GM06990 (cell line): ENCODE measurements at regions not wholly inside any gene's neighbourhood (a gene's known extent, or its start where the extent isn't known, plus 50 kb on each side); places are given as distances from the start of the nearest gene placed in this dataset.

Experiments
- DNase-seq: peaks from one replicate; pipeline ENCODE4 v3.0.0-alpha.2; 2011; ENCODE audit not compliant: insufficient read length; ENCODE audit errors: extremely low read depth
- H3K27me3 ChIP-seq: replicated peaks from 2 replicates; pipeline ENCODE4 v1.6.0; 2011; ENCODE audit warnings: low read length; ENCODE audit not compliant: control insufficient read depth, insufficient read depth
- H3K36me3 ChIP-seq: 2 replicates; pipeline ENCODE4 v1.5.1; 2011; ENCODE audit warnings: low read length; ENCODE audit not compliant: control insufficient read depth, insufficient read depth
- H3K4me3 ChIP-seq: replicated peaks from 2 replicates; pipeline ENCODE4 v1.5.1; 2011; ENCODE audit warnings: low read depth, mild to moderate bottlenecking, control low read depth, low read length
- TF ChIP-seq, protein P1 (sequence below): IDR thresholded peaks from 2 replicates; pipeline ENCODE4 v1.5.1; 2011; ENCODE audit warnings: low read length, control low read depth, mild to moderate bottlenecking, inconsistent platforms; ENCODE audit not compliant: insufficient read depth, poor library complexity, severe bottlenecking

DNA sequence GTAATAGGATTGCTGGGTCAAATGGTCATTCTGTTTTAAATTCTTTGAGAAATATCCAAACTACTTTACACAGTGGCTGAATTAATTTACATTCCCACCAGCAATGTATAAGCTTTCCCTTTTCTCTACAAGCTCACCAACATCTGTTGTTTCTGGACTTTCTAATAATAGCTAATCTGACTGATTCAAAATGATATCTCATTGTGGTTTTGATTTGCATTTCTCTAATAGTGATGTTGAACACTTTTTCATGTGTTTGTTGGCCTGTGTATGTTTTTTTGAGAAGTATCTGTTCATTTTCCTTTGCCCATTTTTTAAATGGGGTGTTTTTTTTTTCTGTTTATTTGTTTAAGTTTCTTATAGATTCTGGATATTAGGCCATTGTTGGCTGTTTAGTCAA is 659.0 kb upstream of the GNPDA2 start:
- TF ChIP-seq, protein P1, sequence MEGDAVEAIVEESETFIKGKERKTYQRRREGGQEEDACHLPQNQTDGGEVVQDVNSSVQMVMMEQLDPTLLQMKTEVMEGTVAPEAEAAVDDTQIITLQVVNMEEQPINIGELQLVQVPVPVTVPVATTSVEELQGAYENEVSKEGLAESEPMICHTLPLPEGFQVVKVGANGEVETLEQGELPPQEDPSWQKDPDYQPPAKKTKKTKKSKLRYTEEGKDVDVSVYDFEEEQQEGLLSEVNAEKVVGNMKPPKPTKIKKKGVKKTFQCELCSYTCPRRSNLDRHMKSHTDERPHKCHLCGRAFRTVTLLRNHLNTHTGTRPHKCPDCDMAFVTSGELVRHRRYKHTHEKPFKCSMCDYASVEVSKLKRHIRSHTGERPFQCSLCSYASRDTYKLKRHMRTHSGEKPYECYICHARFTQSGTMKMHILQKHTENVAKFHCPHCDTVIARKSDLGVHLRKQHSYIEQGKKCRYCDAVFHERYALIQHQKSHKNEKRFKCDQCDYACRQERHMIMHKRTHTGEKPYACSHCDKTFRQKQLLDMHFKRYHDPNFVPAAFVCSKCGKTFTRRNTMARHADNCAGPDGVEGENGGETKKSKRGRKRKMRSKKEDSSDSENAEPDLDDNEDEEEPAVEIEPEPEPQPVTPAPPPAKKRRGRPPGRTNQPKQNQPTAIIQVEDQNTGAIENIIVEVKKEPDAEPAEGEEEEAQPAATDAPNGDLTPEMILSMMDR, result no peak

GRCh38 chr4:45370408-45370807 is 644.1 kb upstream of the GNPDA2 start:
- Histone ChIP-seq H3K4me3 (no peak overlapping the region), H3K36me3 (no peaks in the 10 kb centered on the region), H3K27me3 (no peaks in the 10 kb centered on the region)
- no peak for DNase-seq
- TF ChIP-seq, protein P1, result no peak

More for the DNA sequence above, 659.0 kb upstream of the GNPDA2 start:
- H3K4me3 ChIP-seq, result no peak overlapping the region
- H3K27me3 ChIP-seq, result no peaks in the 10 kb centered on the region
- DNase-seq, result no peak
- H3K36me3 ChIP-seq, result no peaks in the 10 kb centered on the region

- TF ChIP-seq, protein P1, result no peak
Measured at GRCh38 chr4:45368832-45369231, 642.5 kb upstream of the GNPDA2 start.

DNA sequence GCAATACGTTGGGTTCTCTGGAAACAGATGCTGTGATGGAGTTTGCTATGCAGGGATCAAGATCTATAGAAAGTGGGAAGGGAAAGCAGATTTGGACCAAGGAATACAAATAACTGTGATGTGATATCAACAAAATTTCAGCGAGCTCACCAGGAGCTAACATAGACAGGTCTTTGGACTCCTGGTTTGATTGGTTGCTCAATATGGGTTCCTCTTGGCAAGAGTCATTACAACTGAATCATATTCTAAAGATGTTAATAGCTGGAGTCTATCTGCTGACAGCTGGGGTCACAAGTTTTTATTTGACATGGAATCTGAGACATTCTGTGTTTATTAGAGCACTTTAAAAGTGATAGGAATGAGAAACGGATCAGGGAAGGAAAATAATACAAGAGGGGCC is 637.6 kb upstream of the GNPDA2 start:
- Histone ChIP-seq H3K4me3 (no peak overlapping the region), H3K36me3 (no peaks in the 10 kb centered on the region), H3K27me3 (no peaks in the 10 kb centered on the region)
- TF ChIP-seq, protein P1, result no peak
- no peak for DNase-seq

More at GRCh38 chr4:45368832-45369231, 642.5 kb upstream of the GNPDA2 start:
- Histone ChIP-seq H3K27me3 (no peaks in the 10 kb centered on the region), H3K4me3 (no peak overlapping the region), H3K36me3 (no peaks in the 10 kb centered on the region)
- DNase-seq, result no peak

GRCh38 chr4:45358573-45359506 is 632.5 kb upstream of the GNPDA2 start:
- TF ChIP-seq, protein P1, result no peak
- no peak for DNase-seq
- H3K27me3 ChIP-seq, result no peaks in the 10 kb centered on the region
- no peak overlapping the region for H3K4me3 ChIP-seq
- H3K36me3 ChIP-seq, result no peaks in the 10 kb centered on the region
